ENCODE measurements at regions not wholly inside any gene's neighbourhood (a gene's known extent, or its start where the extent isn't known, plus 50 kb on each side); places are given as distances from the start of the nearest gene placed in this dataset.

DNA sequence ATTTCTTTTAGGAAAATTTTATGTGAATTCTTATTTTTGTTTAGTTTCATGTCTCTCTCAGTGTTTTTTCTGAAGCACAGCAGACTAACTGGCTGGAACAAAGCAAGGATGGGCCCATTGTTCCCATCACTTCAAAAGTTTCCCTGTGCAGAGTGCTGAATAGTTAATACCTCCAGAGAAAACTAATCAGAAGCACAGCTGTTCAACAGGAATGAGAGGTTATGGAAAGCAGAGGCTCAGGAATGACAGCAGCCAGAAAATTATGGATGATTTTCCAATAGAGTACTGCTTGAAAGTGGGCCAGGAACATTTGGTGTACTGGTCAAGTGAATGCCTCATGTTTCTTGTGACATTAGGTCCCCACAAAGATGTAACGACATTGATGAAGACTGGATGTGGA is 173.0 kb upstream of the TARS1 start:
- ATAC-seq, result no peak
- no peak for DNase-seq
- intact Hi-C loops (cut with micrococcal nuclease), result no loop called here

GRCh38 chr5:33268374-33268773 is 172.4 kb upstream of the TARS1 start:
- ATAC-seq (no peak), DNase-seq (no peak)
- intact Hi-C loops (cut with micrococcal nuclease), result no loop called here

DNA sequence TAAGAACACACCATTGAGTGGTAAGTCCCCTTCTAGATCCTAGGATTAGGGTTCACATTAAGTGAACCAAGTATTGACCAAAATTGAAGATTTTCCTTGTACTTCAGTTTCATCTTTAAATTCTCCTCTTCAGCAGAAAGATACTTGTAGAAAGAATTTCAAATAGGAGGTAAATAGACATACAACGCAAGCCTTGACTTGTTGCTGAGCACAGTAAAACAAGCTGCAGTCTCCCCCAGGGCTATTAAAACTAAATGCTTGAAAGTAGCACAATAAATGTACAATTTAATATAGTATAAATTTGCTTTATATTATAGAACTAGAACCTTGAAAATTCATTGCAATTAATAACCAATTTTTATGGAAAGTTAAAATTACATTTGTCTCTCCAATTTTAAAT is 170.1 kb upstream of the TARS1 start:
- intact Hi-C loops (cut with micrococcal nuclease), result no loop called here
- ATAC-seq (no peak), DNase-seq (no peak)

DNA sequence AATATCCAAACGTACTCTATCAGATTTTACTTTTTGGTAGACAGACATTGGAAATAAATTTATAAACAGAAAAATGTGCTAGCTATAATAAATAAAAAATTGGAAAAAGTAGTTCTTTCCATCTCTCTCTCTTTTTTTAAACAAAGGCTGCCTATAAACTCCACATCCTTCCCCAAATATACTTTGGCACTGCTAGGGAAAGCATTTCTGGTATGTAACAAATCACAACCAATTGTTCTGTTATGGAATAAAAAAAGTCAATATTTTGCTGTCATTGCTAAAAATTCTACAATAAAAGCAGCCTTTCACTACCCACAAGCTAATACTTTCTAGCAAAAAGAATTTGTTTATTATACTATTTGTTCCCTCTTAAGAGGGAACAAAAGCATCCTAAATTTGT is 169.2 kb upstream of the TARS1 start:
- intact Hi-C loops (cut with micrococcal nuclease), result no loop called here
- DNase-seq (no peak), ATAC-seq (no peak)

- ATAC-seq (no peak), DNase-seq (no peak)
- intact Hi-C loops (cut with micrococcal nuclease), result no loop called here
Measured at GRCh38 chr5:33272288-33272687, 168.5 kb upstream of the TARS1 start.

DNA sequence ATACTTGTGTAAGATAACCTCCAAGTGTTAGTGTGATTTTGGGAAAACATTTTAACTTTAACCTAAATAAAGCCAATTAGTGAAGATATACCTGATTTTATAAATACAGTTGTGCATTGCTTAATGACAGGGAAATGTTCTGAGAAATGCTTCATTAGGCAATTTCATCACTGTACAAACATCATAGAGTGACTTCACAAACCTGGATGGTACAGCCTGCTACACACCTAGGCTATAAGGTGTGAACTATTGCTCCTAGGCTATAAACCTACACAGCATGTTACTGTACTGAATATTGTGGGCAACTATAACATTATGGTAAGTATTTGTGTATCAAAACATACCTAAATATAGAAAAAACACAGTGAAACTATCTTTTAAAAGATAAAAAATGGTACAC is 166.8 kb upstream of the TARS1 start:
- no peak for DNase-seq
- no peak for ATAC-seq
- intact Hi-C loops (cut with micrococcal nuclease), result no loop called here

- intact Hi-C loops (cut with micrococcal nuclease), result no loop called here
- no peak for DNase-seq
- no peak for ATAC-seq
Measured at GRCh38 chr5:33275391-33275790, 165.4 kb upstream of the TARS1 start.

GRCh38 chr5:33275921-33276627 is 164.7 kb upstream of the TARS1 start:
- DNase-seq (no peak), ATAC-seq (no peak)
- intact Hi-C loops (cut with micrococcal nuclease), result no loop called here

GRCh38 chr5:33276628-33276950 is 164.2 kb upstream of the TARS1 start:
- no peak for ATAC-seq
- intact Hi-C loops (cut with micrococcal nuclease), result no loop called here
- no peak for DNase-seq

GRCh38 chr5:33277061-33277650 is 163.6 kb upstream of the TARS1 start:
- DNase-seq, result no peak
- no peak for ATAC-seq
- intact Hi-C loops (cut with micrococcal nuclease), result no loop called here

GRCh38 chr5:33281431-33281843 is 159.3 kb upstream of the TARS1 start:
- DNase-seq, result no peak
- intact Hi-C loops (cut with micrococcal nuclease), result no loop called here
- ATAC-seq, result no peak

DNA sequence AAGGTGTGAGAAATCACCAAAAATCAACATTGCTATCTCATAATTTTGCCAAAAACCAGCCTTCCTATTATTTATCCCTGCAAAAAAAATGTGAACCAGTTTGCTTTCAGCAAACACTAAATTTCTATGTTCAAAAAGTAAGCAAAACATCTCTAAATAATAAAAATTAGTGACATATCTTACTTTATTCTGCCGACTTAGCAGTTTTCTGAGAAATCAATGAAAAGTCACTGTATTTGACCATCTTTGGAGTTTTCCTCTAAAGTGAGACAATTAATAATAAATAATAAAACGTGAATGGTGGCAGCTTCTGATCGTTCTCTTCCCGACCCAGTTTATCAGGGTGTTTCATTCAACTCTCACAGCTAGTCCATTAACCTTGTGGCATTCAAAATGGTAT is 158.6 kb upstream of the TARS1 start:
- ATAC-seq, result no peak
- DNase-seq, result no peak
- intact Hi-C loops (cut with micrococcal nuclease), result no loop called here

DNA sequence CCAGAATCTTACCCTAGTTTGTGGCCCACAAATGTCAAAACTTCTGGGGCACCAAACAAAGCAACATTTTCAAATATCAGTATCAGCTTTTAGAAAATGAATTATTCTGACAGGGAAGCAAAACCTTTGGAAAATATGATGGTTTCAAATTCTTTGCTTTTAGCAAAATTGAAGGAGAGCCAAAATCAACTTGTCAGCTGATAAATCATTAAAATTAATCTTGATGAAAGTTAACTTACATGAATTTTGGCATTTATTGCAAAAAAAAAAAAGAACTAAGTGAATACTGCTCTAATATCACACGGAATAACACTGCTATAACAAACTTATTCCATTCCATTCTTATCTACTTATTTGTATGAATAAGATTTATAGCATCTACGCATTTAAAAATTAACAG is 158.1 kb upstream of the TARS1 start:
- DNase-seq (no peak), ATAC-seq (no peak)
- intact Hi-C loops (cut with micrococcal nuclease), result no loop called here

- DNase-seq (no peak), ATAC-seq (no peak)
- intact Hi-C loops (cut with micrococcal nuclease), result no loop called here
Measured at GRCh38 chr5:33283243-33283642, 157.5 kb upstream of the TARS1 start.

GRCh38 chr5:33284681-33285080 is 156.1 kb upstream of the TARS1 start:
- ATAC-seq (no peak), DNase-seq (no peak)
- intact Hi-C loops (cut with micrococcal nuclease), result no loop called here

- intact Hi-C loops (cut with micrococcal nuclease), result no loop called here
- DNase-seq, result no peak
- peak; percentile 33 for ATAC-seq
Measured at GRCh38 chr5:33287242-33287641, 153.5 kb upstream of the TARS1 start.

- DNase-seq (peak; percentile 31), ATAC-seq (peak; percentile 98)
- intact Hi-C loops (cut with micrococcal nuclease), result no loop called here
Measured at GRCh38 chr5:33291216-33292000, 149.4 kb upstream of the TARS1 start.

DNA sequence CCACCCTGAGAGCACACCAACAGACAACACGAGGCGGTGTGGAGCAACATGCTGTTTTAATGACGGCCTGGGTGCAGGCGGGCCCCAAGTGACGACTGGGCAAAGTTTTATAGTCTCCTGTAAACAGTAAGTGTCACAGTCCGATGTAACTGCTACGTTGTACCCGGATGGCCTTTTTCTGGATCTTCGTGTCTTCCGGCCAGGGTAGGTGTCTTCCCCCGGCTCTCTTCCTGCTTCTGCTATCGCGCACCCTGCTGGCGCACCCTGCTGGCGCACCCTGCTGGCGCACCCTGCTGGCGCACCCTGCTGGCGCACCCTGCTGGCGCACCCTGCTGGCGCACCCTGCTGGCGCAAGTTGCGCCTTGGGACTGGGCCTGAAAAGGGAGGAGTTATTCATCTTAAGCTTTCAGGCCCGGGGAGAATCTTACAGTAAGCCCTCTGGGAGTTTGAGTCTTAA is 143.0 kb upstream of the TARS1 start:
- intact Hi-C loops (cut with micrococcal nuclease), result no loop called here
- no peak for ATAC-seq
- no peak for DNase-seq

- intact Hi-C loops (cut with micrococcal nuclease), result no loop called here
- DNase-seq, result no peak
- peak; percentile 83 for ATAC-seq
Measured at GRCh38 chr5:33299621-33300208, 141.1 kb upstream of the TARS1 start.

DNA sequence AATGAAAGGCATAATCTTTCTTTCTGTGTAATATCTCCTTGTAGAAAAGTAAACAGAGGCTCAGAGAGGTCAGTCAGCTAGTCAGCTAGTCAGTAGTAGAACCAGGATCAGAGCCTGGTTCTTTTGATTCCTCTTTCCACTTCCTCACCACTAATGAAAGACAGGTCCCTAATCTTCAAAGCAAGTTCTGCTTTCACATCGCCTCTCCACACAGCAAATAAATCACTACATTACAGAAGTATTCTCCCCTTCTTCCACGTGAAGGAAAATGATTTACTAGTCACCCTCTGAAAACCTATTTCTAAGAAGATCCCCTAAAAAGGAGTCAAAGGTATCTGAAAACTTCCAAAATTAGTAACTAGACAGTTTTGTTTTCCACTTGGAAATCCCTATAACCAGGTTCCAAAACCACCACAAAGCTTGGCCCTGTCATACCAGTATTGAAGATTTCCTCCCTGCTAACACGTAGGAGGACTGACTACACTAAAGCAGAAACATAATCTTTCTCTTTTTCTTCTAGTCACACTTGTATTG is 140.5 kb upstream of the TARS1 start:
- intact Hi-C loops (cut with micrococcal nuclease), result no loop called here
- DNase-seq, result no peak
- ATAC-seq, result peak; percentile 68
